Loucy (cell line): ENCODE measurements at regions not wholly inside any gene's neighbourhood (a gene's known extent, or its start where the extent isn't known, plus 50 kb on each side); places are given as distances from the start of the nearest gene placed in this dataset.

Source experiments
- H2AFZ ChIP-seq: fragments of 200-600 bp; sonication (generic); 2 replicates; pipeline ENCODE4 v1.6.0; 2016; ENCODE audit warnings: antibody characterized with exemption, mild to moderate bottlenecking, low read length, moderate library complexity
- H3F3A ChIP-seq: fragments of 200-600 bp; 2 replicates; pipeline ENCODE4 v1.6.0; 2016; ENCODE audit warnings: antibody characterized with exemption, low read depth, mild to moderate bottlenecking
- H3K27me3 ChIP-seq: fragments of 200-600 bp; sonication (generic); 2 replicates; pipeline ENCODE4 v1.6.1; 2014; ENCODE audit warnings: low read length, mild to moderate bottlenecking; ENCODE audit not compliant: insufficient read depth, poor library complexity, severe bottlenecking
- H3K36me3 ChIP-seq: fragments of 200-600 bp; sonication (generic); 2 replicates; pipeline ENCODE4 v1.6.1; 2016; ENCODE audit warnings: low read length; ENCODE audit not compliant: insufficient read depth
- H3K4me1 ChIP-seq: fragments of 200-600 bp; sonication (generic); 2 replicates; pipeline ENCODE4 v1.5.1; 2014; ENCODE audit warnings: low read length, mild to moderate bottlenecking; ENCODE audit not compliant: insufficient read depth, poor library complexity, severe bottlenecking
- H3K4me2 ChIP-seq: fragments of 200-600 bp; sonication (generic); 2 replicates; pipeline ENCODE4 v1.6.0; 2014; ENCODE audit warnings: antibody characterized with exemption, low read length, low read depth, mild to moderate bottlenecking; ENCODE audit not compliant: poor library complexity, severe bottlenecking
- H3K4me3 ChIP-seq: fragments of 200-600 bp; sonication (generic); 2 replicates; pipeline ENCODE4 v1.5.1; 2014; ENCODE audit warnings: low read length, mild to moderate bottlenecking, mixed read lengths; ENCODE audit not compliant: poor library complexity, severe bottlenecking
- H3K79me2 ChIP-seq: fragments of 200-600 bp; sonication (generic); 2 replicates; pipeline ENCODE4 v1.6.1; 2014; ENCODE audit warnings: low read length; ENCODE audit not compliant: insufficient read depth
- H3K9ac ChIP-seq: fragments of 200-600 bp; sonication (generic); 2 replicates; pipeline ENCODE4 v1.6.0; 2014; ENCODE audit warnings: mild to moderate bottlenecking, low read depth, low read length, moderate library complexity; ENCODE audit not compliant: poor library complexity, severe bottlenecking
- H3K9me2 ChIP-seq: fragments of 200-600 bp; sonication (generic); replicated peaks from 2 replicates; pipeline ENCODE4 v1.6.1; 2016; ENCODE audit warnings: low read depth, low read length, mixed read lengths
- H3K9me3 ChIP-seq: fragments of 200-600 bp; sonication (generic); 2 replicates; pipeline ENCODE4 v1.6.1; 2014; ENCODE audit warnings: mild to moderate bottlenecking, antibody characterized with exemption, low read length, low read depth; ENCODE audit not compliant: insufficient read depth
- H4K20me1 ChIP-seq: fragments of 200-600 bp; sonication (generic); 2 replicates; pipeline ENCODE4 v1.6.0; 2014; ENCODE audit warnings: antibody characterized with exemption, low read length, mild to moderate bottlenecking; ENCODE audit not compliant: insufficient read depth, poor library complexity, severe bottlenecking
- EZH2phosphoT487 ChIP-seq: fragments of 200-600 bp; IDR thresholded peaks from 2 replicates; pipeline ENCODE4 v1.6.1; 2018; ENCODE audit warnings: antibody characterized with exemption, mild to moderate bottlenecking, moderate library complexity, borderline replicate concordance
- TF ChIP-seq, protein P1 (sequence below): fragments of 200-600 bp; sonication (generic); conservative IDR thresholded peaks from 2 replicates; pipeline ENCODE4 v1.5.1; 2014; ENCODE audit warnings: mild to moderate bottlenecking, antibody characterized with exemption, low read length

DNA sequence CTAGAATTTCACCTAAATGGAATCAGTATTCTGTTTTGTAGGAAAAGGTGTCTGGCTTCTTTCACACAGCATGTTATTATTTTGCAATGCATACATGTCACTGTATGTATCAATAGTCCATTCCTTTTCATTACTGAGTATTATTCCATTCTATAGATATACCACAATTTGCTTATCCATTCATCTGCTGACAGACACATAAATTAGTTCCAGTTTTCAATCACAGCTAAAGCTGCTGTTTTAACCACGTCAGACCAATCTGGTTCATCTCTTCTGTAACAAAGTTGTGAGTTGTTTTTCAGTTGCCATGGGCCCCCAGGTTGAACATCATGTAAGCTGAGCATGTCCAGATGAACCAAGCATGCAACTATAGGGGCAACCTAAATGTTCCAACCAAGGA is 282.1 kb upstream of the MKLN1 start:
- Histone ChIP-seq H3K4me3 (no peak overlapping the region), H3K9me3 (no peaks in the 10 kb centered on the region), H3K27me3 (no peaks in the 10 kb centered on the region), H3K9me2 (no peaks in the 10 kb centered on the region), H3K36me3 (no peaks in the 10 kb centered on the region), H3K4me1 (peaks cover 3% of the 10 kb centered on the region), H3F3A (no peaks in the 10 kb centered on the region), H4K20me1 (no peaks in the 10 kb centered on the region), H2AFZ (no peak overlapping the region), H3K4me2 (no peak overlapping the region), H3K79me2 (no peaks in the 10 kb centered on the region), H3K9ac (no peak overlapping the region)
- TF ChIP-seq EZH2phosphoT487, result no peak
- TF ChIP-seq, protein P1, sequence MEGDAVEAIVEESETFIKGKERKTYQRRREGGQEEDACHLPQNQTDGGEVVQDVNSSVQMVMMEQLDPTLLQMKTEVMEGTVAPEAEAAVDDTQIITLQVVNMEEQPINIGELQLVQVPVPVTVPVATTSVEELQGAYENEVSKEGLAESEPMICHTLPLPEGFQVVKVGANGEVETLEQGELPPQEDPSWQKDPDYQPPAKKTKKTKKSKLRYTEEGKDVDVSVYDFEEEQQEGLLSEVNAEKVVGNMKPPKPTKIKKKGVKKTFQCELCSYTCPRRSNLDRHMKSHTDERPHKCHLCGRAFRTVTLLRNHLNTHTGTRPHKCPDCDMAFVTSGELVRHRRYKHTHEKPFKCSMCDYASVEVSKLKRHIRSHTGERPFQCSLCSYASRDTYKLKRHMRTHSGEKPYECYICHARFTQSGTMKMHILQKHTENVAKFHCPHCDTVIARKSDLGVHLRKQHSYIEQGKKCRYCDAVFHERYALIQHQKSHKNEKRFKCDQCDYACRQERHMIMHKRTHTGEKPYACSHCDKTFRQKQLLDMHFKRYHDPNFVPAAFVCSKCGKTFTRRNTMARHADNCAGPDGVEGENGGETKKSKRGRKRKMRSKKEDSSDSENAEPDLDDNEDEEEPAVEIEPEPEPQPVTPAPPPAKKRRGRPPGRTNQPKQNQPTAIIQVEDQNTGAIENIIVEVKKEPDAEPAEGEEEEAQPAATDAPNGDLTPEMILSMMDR, result no peak

DNA sequence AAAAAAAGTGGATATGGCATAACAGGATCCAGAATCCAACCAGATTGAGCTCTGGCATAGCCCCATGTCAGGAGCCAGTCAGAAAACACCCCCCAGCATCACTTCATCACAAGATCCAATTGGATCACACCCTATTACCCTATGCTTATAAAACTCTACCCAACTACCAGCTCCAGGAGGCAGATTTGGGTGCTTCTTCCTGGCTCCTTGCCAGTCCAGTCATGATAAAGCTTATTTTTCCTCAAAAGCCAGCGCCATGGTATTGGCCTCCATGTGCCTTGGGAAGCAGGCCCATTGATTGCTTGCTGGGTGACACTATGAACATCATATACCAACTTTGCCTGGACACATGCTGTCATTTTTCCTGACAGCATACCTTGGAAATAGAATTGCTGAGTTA is 281.4 kb upstream of the MKLN1 start:
- H3K9me3 ChIP-seq, result no peaks in the 10 kb centered on the region
- H3K27me3 ChIP-seq, result no peaks in the 10 kb centered on the region
- no peaks in the 10 kb centered on the region for H3K36me3 ChIP-seq
- no peaks in the 10 kb centered on the region for H3K9me2 ChIP-seq
- H3K4me2 ChIP-seq, result no peak overlapping the region
- H3K9ac ChIP-seq, result no peak overlapping the region
- H3K79me2 ChIP-seq, result no peaks in the 10 kb centered on the region
- H4K20me1 ChIP-seq, result no peaks in the 10 kb centered on the region
- no peaks in the 10 kb centered on the region for H3K4me1 ChIP-seq
- H3F3A ChIP-seq, result no peaks in the 10 kb centered on the region
- no peak overlapping the region for H2AFZ ChIP-seq
- TF ChIP-seq, protein P1, result no peak
- no peak for TF ChIP-seq EZH2phosphoT487
- H3K4me3 ChIP-seq, result no peak overlapping the region

DNA sequence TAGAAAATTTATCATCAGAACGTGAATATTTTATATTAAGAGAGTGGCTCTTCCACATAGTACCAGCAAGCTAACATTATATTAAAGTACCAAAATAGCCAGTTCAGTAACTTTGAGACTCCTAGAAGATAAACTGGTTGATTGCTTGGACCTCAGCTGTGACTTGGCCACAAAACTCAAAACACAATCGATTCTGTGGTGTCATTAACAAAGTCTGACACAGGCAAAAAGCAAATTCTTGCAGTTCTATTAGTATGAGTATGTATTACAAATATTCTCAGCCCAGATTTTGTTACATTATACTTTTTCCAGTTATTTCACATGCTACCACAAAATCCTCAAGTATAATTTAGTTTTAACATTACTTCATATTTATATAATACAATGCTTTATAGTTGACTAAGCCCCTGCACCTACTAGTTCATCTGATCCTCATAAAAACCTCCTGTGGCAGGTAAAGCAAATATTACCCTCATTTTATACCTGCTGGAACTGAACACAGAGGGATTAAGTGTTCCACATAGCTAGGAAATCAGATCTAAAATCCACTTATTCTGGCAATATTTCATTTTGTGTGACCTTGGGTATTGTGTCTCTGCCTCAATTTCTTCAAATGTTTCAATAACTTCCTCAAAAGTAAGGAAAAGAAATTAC is 279.9 kb upstream of the MKLN1 start:
- H3K36me3 ChIP-seq, result no peaks in the 10 kb centered on the region
- H3K9me2 ChIP-seq, result no peaks in the 10 kb centered on the region
- no peaks in the 10 kb centered on the region for H3K79me2 ChIP-seq
- no peak overlapping the region for H2AFZ ChIP-seq
- no peak overlapping the region for H3K4me3 ChIP-seq
- H3K9me3 ChIP-seq, result no peaks in the 10 kb centered on the region
- H3K27me3 ChIP-seq, result no peaks in the 10 kb centered on the region
- H3K4me2 ChIP-seq, result no peak overlapping the region
- no peaks in the 10 kb centered on the region for H3K4me1 ChIP-seq
- H3F3A ChIP-seq, result no peaks in the 10 kb centered on the region
- no peaks in the 10 kb centered on the region for H4K20me1 ChIP-seq
- H3K9ac ChIP-seq, result no peak overlapping the region
- TF ChIP-seq, protein P1, result no peak
- TF ChIP-seq EZH2phosphoT487, result no peak
